HEK293 (cell line): ENCODE measurements at regions not wholly inside any gene's neighbourhood (a gene's known extent, or its start where the extent isn't known, plus 50 kb on each side); places are given as distances from the start of the nearest gene placed in this dataset.

Experiments
- AEBP2 ChIP-seq: fragments of 450-650 bp; formaldehyde crosslinking; IDR thresholded peaks from 2 replicates; pipeline ENCODE4 v1.5.1; 2016; ENCODE audit warnings: missing biosample characterization, missing genetic modification characterization, borderline replicate concordance
- GLI2 ChIP-seq: fragments of 450-650 bp; formaldehyde crosslinking; IDR thresholded peaks from 2 replicates; pipeline ENCODE4; 2017; ENCODE audit warnings: missing biosample characterization, missing genetic modification characterization, low read depth, borderline replicate concordance
- SCRT1 ChIP-seq: fragments of 450-650 bp; formaldehyde crosslinking; IDR thresholded peaks from 2 replicates; pipeline ENCODE4 v1.5.1; 2016; ENCODE audit warnings: missing biosample characterization, missing genetic modification characterization, borderline replicate concordance
- SP3 ChIP-seq: fragments of 450-650 bp; formaldehyde crosslinking; IDR thresholded peaks from 2 replicates; pipeline ENCODE4 v1.5.1; 2016; ENCODE audit warnings: missing biosample characterization, missing genetic modification characterization
- ZBTB21 ChIP-seq: fragments of 450-650 bp; formaldehyde crosslinking; IDR thresholded peaks from 2 replicates; pipeline ENCODE4 v1.5.1; 2017; ENCODE audit warnings: missing biosample characterization, missing genetic modification characterization
- ZFP3 ChIP-seq: fragments of 450-650 bp; formaldehyde crosslinking; IDR thresholded peaks from 2 replicates; pipeline ENCODE4 v1.5.1; 2016; ENCODE audit warnings: low read depth, missing biosample characterization, missing genetic modification characterization
- ZNF10 ChIP-seq: fragments of 450-650 bp; formaldehyde crosslinking; IDR thresholded peaks from 2 replicates; pipeline ENCODE4 v1.5.1; 2017; ENCODE audit warnings: missing biosample characterization, missing genetic modification characterization
- ZNF112 ChIP-seq: fragments of 450-650 bp; formaldehyde crosslinking; IDR thresholded peaks from 2 replicates; pipeline ENCODE4 v1.5.0; 2017; ENCODE audit warnings: missing biosample characterization, missing genetic modification characterization
- ZNF169 ChIP-seq: fragments of 450-650 bp; formaldehyde crosslinking; IDR thresholded peaks from 2 replicates; pipeline ENCODE4 v1.5.1; 2016; ENCODE audit warnings: missing biosample characterization, missing genetic modification characterization
- ZNF24 ChIP-seq: fragments of 450-650 bp; formaldehyde crosslinking; IDR thresholded peaks from 2 replicates; pipeline ENCODE4 v1.5.1; 2016; ENCODE audit warnings: missing biosample characterization, missing genetic modification characterization
- ZNF26 ChIP-seq: fragments of 450-650 bp; formaldehyde crosslinking; IDR thresholded peaks from 2 replicates; pipeline ENCODE4 v1.5.1; 2016; ENCODE audit warnings: missing biosample characterization, missing genetic modification characterization
- ZNF266 ChIP-seq: fragments of 450-650 bp; formaldehyde crosslinking; IDR thresholded peaks from 2 replicates; pipeline ENCODE4 v1.5.1; 2016; ENCODE audit warnings: missing biosample characterization, missing genetic modification characterization, low read depth
- ZNF433 ChIP-seq: fragments of 450-650 bp; formaldehyde crosslinking; IDR thresholded peaks from 2 replicates; pipeline ENCODE4 v1.5.1; 2016; ENCODE audit warnings: missing biosample characterization, missing genetic modification characterization, low read depth
- ZNF449 ChIP-seq: fragments of 450-650 bp; formaldehyde crosslinking; IDR thresholded peaks from 2 replicates; pipeline ENCODE4 v1.5.1; 2017; ENCODE audit warnings: missing biosample characterization, mild to moderate bottlenecking, missing genetic modification characterization, moderate library complexity
- ZNF658 ChIP-seq: fragments of 450-650 bp; formaldehyde crosslinking; IDR thresholded peaks from 2 replicates; pipeline ENCODE4; 2016; ENCODE audit warnings: missing biosample characterization, missing genetic modification characterization
- ZNF768 ChIP-seq: fragments of 450-650 bp; formaldehyde crosslinking; IDR thresholded peaks from 2 replicates; pipeline ENCODE4 v1.5.1; 2018; ENCODE audit warnings: missing biosample characterization, mild to moderate bottlenecking, missing genetic modification characterization
- ZNF837 ChIP-seq: fragments of 450-650 bp; formaldehyde crosslinking; IDR thresholded peaks from 2 replicates; pipeline ENCODE4 v1.5.1; 2016; ENCODE audit warnings: missing biosample characterization, missing genetic modification characterization
- ZNF843 ChIP-seq: fragments of 450-650 bp; formaldehyde crosslinking; IDR thresholded peaks from 2 replicates; pipeline ENCODE4 v1.5.1; 2016; ENCODE audit warnings: missing biosample characterization, missing genetic modification characterization
- TF ChIP-seq, protein P1 (sequence below): fragments of 450-650 bp; formaldehyde crosslinking; IDR thresholded peaks from 2 replicates; pipeline ENCODE4 v1.5.1; 2016; ENCODE audit warnings: missing biosample characterization, missing genetic modification characterization, borderline replicate concordance
- TF ChIP-seq, protein P2 (sequence below): fragments of 450-650 bp; formaldehyde crosslinking; IDR thresholded peaks from 2 replicates; pipeline ENCODE4 v1.5.1; 2016; ENCODE audit warnings: missing biosample characterization, missing genetic modification characterization
- TF ChIP-seq, protein P3 (sequence below): fragments of 450-650 bp; formaldehyde crosslinking; IDR thresholded peaks from 2 replicates; pipeline ENCODE4 v1.5.1; 2017; ENCODE audit warnings: missing biosample characterization, missing genetic modification characterization
- TF ChIP-seq, protein P4 (sequence below): fragments of 450-650 bp; formaldehyde crosslinking; IDR thresholded peaks from 2 replicates; pipeline ENCODE4 v1.5.1; 2017; ENCODE audit warnings: missing biosample characterization, missing genetic modification characterization
- TF ChIP-seq, protein P5 (sequence below): fragments of 450-650 bp; formaldehyde crosslinking; IDR thresholded peaks from 2 replicates; pipeline ENCODE4 v1.5.1; 2017; ENCODE audit warnings: missing biosample characterization, missing genetic modification characterization

DNA sequence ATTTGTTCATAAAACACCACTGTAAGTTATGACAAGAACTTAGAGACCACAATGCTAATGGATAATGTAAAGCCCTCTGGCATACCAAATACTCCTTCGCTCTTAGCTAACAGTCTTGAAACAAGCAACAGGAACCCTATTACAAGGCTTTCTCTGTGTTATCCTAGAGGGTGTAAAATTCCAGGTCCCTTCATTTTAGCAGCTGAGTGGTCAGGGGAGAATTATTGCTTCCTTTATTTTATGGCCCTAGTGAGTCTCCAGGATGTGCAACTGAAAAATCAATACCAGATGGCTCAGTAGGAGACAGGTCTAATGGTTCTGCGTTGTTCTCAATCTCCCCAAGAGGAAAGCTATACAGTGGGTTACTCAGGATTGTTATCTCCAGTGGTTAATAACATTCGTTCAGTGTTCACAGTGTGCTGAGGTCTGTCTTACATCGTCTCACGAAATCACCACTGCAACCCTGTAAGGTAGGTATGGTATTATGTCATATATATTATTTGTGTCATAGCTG lies 172.7 kb upstream of the CNOT2 start (continued):
- TF ChIP-seq, protein P1, sequence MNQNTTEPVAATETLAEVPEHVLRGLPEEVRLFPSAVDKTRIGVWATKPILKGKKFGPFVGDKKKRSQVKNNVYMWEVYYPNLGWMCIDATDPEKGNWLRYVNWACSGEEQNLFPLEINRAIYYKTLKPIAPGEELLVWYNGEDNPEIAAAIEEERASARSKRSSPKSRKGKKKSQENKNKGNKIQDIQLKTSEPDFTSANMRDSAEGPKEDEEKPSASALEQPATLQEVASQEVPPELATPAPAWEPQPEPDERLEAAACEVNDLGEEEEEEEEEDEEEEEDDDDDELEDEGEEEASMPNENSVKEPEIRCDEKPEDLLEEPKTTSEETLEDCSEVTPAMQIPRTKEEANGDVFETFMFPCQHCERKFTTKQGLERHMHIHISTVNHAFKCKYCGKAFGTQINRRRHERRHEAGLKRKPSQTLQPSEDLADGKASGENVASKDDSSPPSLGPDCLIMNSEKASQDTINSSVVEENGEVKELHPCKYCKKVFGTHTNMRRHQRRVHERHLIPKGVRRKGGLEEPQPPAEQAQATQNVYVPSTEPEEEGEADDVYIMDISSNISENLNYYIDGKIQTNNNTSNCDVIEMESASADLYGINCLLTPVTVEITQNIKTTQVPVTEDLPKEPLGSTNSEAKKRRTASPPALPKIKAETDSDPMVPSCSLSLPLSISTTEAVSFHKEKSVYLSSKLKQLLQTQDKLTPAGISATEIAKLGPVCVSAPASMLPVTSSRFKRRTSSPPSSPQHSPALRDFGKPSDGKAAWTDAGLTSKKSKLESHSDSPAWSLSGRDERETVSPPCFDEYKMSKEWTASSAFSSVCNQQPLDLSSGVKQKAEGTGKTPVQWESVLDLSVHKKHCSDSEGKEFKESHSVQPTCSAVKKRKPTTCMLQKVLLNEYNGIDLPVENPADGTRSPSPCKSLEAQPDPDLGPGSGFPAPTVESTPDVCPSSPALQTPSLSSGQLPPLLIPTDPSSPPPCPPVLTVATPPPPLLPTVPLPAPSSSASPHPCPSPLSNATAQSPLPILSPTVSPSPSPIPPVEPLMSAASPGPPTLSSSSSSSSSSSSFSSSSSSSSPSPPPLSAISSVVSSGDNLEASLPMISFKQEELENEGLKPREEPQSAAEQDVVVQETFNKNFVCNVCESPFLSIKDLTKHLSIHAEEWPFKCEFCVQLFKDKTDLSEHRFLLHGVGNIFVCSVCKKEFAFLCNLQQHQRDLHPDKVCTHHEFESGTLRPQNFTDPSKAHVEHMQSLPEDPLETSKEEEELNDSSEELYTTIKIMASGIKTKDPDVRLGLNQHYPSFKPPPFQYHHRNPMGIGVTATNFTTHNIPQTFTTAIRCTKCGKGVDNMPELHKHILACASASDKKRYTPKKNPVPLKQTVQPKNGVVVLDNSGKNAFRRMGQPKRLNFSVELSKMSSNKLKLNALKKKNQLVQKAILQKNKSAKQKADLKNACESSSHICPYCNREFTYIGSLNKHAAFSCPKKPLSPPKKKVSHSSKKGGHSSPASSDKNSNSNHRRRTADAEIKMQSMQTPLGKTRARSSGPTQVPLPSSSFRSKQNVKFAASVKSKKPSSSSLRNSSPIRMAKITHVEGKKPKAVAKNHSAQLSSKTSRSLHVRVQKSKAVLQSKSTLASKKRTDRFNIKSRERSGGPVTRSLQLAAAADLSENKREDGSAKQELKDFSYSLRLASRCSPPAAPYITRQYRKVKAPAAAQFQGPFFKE (tag by site-specific recombination), result no peak
- TF ChIP-seq ZNF26 (tag by site-specific recombination) (no peak), SCRT1 (tag by site-specific recombination) (peak; percentile 82), ZNF169 (tag by site-specific recombination) (no peak), ZNF266 (tag by site-specific recombination) (no peak), ZNF837 (no peak), ZNF843 (tag by site-specific recombination) (peak; percentile 97), SP3 (tag by site-specific recombination) (no peak), ZNF449 (tag by site-specific recombination) (0 out of 2 replicates have a peak, but pooled peaks have one; percentile 26), AEBP2 (tag by site-specific recombination) (no peak), ZBTB21 (tag by site-specific recombination) (peak; percentile 67), ZNF768 (tag by site-specific recombination) (no peak), GLI2 (tag by site-specific recombination) (peak; percentile 65; the same call in 1 of the 2 replicates), ZNF433 (tag by site-specific recombination) (no peak), ZNF10 (no peak), ZNF112 (tag by site-specific recombination) (no peak), ZNF24 (peak; percentile 77), ZFP3 (peak; percentile 70; the same call in 1 of the 2 replicates), ZNF658 (tag by site-specific recombination) (no peak)
- TF ChIP-seq, protein P2, sequence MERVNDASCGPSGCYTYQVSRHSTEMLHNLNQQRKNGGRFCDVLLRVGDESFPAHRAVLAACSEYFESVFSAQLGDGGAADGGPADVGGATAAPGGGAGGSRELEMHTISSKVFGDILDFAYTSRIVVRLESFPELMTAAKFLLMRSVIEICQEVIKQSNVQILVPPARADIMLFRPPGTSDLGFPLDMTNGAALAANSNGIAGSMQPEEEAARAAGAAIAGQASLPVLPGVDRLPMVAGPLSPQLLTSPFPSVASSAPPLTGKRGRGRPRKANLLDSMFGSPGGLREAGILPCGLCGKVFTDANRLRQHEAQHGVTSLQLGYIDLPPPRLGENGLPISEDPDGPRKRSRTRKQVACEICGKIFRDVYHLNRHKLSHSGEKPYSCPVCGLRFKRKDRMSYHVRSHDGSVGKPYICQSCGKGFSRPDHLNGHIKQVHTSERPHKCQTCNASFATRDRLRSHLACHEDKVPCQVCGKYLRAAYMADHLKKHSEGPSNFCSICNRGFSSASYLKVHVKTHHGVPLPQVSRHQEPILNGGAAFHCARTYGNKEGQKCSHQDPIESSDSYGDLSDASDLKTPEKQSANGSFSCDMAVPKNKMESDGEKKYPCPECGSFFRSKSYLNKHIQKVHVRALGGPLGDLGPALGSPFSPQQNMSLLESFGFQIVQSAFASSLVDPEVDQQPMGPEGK (tag by site-specific recombination), result no peak
- TF ChIP-seq, protein P3, sequence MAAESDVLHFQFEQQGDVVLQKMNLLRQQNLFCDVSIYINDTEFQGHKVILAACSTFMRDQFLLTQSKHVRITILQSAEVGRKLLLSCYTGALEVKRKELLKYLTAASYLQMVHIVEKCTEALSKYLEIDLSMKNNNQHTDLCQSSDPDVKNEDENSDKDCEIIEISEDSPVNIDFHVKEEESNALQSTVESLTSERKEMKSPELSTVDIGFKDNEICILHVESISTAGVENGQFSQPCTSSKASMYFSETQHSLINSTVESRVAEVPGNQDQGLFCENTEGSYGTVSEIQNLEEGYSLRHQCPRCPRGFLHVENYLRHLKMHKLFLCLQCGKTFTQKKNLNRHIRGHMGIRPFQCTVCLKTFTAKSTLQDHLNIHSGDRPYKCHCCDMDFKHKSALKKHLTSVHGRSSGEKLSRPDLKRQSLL, result peak; percentile 88
- TF ChIP-seq, protein P4, sequence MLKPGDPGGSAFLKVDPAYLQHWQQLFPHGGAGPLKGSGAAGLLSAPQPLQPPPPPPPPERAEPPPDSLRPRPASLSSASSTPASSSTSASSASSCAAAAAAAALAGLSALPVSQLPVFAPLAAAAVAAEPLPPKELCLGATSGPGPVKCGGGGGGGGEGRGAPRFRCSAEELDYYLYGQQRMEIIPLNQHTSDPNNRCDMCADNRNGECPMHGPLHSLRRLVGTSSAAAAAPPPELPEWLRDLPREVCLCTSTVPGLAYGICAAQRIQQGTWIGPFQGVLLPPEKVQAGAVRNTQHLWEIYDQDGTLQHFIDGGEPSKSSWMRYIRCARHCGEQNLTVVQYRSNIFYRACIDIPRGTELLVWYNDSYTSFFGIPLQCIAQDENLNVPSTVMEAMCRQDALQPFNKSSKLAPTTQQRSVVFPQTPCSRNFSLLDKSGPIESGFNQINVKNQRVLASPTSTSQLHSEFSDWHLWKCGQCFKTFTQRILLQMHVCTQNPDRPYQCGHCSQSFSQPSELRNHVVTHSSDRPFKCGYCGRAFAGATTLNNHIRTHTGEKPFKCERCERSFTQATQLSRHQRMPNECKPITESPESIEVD (tag by site-specific recombination), result peak; percentile 90
- TF ChIP-seq, protein P5, sequence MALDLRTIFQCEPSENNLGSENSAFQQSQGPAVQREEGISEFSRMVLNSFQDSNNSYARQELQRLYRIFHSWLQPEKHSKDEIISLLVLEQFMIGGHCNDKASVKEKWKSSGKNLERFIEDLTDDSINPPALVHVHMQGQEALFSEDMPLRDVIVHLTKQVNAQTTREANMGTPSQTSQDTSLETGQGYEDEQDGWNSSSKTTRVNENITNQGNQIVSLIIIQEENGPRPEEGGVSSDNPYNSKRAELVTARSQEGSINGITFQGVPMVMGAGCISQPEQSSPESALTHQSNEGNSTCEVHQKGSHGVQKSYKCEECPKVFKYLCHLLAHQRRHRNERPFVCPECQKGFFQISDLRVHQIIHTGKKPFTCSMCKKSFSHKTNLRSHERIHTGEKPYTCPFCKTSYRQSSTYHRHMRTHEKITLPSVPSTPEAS (tag by site-specific recombination), result no peak
